NOMO-1 (cell line): ENCODE measurements at regions not wholly inside any gene's neighbourhood (a gene's known extent, or its start where the extent isn't known, plus 50 kb on each side); places are given as distances from the start of the nearest gene placed in this dataset.

ENCODE experiments used
- DNase-seq, 2 experiments: peaks; one replicate each; lab custom pipeline; 2025; ENCODE audit not compliant: unreplicated experiment in 2 of 2; lab: John Stamatoyannopoulos, UW

DNA sequence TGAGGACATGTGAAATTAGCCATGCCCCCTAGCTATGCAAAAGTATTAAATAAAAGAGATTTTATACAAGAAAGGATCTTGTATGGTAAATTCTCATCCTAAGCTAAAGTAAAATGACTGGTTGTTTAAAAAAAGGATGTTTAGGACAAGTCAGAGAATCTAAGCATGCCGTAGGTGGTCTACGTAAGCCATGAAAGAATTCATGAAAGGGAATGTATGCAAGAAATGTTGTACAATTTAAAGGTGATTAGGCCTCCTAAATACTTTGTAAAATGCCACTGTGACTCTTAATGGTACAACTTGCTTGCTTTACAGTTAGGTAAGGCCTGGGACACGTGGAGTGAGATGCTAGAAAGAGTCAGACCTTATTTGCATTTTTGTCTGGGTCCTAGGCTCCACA is 209.0 kb downstream of the EFHB start:
- DNase-seq = no peak

DNA sequence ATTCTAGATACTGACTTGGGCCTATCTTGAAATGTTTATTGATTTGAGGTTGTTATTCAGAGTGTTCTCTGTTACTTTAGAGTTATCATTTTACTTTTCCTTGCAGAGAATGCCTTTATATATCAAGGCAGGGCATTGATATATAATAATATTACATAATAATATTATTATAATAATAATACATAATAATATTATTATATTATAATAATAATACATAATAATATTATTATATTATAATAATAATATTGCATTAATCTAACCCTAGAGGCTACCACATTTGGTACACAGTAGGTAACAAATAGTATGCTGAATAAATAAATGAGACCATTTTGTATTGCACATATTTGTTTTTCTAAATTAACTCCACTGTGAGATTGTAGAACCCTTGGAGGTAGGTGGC is 216.3 kb downstream of the EFHB start:
- DNase-seq = no peak

DNA sequence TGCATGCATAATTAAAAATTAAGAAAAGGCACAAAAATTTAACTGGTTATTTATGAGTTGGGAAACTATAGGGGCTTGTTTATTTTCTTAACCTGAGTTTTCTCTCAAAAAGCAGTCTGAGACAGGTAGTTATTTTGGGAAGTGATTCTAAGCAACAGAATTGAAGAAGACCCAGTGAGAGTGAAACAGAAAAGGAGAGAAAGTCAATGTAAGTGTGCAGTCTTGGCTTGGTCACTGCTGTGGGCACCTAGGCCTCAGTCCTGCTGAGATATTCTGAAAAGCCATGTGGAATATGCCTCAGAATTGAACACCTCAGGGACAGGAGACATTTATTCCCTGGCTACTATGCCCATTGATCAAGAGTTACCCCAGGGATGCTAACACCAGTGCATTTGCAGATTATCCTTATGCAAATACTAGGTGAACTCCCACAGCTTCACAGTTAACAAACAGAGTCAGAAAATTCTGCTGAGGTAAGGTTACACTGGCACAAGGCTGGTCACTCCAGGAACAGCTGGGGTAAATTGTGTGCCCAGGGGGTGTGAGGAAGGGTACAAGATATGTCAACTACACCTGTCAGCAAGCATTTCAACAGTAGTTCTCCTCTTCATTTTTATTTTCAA is 222.7 kb downstream of the EFHB start:
- no peak for DNase-seq

DNA sequence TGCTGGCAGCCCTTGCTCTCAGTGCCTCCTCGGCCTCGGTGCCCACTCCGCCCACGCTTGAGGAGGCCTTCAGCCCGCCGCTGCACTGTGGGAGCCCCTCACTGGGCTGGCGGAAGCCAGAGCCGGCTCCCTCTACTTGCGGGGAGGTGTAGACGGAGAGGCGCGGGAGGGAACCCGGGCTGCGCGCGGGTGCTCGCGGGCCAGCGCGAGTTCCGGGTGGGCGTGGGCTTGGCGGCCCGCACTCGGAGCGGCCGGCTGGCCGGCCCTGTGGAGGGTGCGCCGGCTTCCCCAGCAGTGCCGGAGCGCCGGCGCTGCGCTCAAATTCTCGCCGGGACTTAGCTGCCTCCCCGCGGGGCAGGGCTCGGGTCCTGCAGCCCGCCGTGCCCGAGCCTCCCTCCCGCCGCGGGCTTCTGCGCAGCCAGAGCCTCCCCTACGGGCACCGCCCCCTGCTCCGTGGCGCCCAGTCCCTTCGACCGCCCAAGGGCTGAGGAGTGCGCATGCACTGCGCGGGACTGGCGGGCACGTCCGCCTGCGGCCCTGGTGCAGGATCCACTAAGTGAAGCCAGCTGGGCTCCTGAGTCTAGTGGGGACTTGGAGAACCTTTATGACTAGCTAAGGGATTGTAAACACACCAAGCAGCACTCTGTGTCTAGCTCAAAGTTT is 231.5 kb downstream of the EFHB start:
- DNase-seq = no peak

DNA sequence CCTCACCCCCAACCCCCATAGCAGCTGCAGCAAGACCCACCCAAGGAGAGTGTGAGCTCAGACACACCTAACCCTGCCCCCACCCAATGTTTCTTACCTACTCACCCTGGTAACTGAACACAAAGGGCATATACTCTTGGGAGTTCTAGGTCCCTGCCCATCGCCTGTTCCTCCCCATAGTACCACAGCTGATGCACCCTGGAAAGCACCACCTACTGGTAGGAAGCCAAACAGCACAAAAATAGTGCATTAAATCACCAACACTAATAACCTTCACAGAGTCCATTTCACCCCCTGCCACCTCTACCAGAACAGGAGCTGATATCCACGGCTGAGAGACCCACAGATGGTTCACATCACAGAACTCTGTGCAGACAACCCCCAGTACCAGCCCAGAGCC is 245.2 kb downstream of the EFHB start:
- DNase-seq = no peak

DNA sequence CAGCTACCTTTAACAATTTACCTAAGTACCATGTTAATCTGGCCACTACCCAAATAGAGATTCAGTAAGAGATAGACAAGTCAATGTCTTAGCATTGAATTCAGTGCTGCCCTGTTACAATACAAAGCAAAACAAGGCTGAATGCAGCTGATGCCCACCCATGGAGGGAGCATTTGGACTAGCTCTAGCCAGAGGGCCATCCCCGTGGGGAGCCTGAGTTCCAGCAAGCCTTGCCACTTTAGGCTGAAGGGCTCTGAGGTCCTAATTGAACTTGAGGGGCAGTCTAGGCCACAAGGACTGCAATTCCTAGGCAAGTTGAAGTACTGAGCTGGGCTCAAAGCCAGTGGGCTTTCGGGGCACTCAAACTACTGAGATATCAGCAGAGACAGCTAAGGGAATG is 265.9 kb downstream of the EFHB start:
- DNase-seq = no peak

DNA sequence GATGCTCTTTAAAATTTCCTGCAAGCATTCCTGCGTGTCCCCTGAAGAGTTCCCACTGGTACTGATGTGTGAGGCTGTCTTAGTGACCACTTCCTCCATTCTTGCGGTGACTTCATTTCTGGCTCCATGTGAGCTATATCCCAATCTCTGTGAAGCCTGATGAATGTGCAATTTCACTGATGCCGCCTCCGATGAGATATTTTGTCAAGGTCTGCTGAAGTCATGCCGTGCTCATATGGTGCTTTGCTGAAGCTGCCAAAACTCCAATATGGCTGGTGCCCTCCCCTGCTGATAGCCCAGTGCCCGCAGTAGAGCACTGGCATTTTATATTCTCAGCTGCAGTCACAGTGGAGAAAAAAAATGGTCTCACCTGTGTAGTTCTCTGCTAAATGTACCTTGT is 271.5 kb downstream of the EFHB start:
- DNase-seq = no peak

DNA sequence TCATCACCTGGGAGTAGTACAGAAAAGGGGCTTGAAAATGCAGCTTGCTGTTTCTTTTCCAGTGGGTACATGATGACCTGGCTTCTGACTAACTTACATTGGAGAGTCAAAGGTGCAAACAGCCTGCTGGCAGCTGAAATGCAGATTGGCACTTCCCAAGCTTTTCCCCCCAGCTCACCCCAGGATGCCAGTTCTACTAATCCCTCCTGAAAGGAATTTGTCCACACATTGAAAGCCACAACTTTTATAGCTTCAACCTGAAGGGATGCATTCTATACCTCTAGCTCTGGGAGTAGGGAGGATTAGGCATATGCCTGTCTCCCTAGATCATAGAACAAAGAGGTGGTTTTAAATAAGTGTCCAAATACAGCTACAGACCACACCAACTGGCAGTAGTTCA is 281.7 kb downstream of the EFHB start:
- no peak for DNase-seq

DNA sequence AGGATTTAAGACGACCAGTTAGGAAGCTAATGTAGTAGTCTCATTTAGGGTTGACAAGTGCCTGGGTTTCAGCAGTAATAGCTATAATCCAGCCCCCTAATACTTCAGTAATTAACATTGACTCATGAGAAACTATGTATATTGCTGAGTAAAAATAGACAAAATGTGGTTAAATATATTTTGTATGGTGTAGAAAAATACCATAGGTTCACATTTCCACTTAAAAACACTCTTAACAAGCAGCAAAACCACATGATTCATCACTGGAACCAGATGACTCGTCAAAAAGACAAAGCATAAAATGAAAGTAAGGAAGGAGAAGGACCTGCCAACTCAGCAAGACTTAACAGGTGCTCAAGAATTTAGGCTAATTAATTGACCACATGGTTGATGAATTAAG is 288.9 kb downstream of the EFHB start:
- DNase-seq = no peak

DNA sequence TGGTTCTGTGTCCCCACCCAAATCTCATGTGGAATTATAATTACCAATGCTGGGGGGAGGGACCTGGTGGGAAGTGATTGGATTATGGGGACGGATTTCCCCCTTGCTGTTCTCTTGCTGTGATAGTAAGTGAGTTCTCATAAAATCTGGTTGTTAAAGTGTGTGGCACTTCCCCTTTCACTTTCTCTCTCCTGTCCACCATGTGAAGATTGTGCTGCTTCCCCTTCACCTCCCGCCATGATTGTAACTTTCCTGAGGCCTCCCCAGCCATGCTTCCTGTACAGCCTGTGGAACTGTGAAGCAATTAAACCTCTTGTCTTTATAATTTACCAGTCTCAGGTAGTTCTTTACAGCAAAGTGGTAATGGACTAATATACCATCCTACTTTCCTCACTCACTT is 289.6 kb downstream of the EFHB start:
- DNase-seq = peak; percentile 22 to 59

DNA sequence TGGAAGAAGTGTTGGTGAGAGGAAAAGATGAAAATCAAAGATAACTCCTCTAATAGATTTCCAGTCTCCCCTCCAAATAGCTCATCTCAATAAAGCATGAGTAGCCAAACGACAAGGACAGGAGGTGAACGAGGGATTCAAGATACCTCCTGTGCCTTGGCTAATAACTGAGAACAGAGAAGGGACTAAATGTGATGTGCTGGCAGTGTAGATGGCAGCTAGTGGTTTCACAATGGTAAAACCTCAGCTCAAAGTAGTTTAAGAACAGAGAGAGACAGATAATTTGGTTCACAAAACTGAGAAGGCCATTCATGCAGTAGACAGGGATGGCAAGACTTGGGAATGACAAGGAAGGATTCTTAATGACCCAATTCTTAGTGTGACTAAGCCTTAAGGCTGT is 292.6 kb downstream of the EFHB start:
- no peak for DNase-seq

DNA sequence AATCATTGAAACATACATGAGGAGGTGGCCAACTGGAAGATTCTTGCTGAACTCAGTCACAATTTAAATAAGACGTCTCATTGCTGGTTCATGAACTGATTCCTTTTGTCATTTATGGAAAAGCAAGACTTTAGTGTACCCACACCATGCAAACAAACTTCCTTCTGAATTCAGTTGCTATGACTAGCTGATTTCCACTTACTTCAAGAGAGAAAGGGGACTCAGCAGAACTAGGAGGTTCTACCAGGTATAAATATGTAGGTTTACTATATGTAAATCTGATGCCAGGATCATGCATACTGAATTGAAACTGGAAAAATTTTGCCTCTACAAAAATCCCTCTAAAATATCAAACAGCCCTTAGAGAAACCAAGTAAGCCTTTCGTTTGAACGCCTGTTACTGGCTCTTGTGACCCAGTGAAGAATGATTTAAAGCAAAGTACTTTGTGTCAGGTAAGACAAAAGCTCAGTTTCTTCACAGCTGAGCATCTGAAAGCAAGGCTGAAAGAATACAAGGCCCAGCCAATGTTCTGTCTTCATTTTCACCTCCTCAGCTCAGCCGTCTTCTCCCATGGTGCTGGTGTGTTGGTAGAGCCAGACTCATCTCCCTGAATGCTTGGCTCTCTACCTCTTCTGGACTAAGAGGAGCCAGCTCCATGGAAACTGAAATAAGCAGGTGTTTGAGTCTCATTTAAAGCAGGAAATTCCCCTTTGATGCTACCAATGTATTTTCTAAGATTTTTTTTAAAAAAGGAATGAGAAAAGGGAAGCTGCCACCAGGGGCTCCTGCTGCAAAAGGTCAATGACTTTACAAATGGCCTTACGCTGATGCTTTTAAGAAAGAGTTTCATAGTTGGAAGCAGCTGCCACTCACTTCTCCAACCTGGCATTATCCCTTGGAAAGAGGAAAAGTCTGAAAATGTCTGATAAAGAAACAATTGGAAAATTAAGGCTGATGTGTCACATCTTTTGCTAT is 301.6 kb downstream of the EFHB start:
- DNase-seq = no peak

DNA sequence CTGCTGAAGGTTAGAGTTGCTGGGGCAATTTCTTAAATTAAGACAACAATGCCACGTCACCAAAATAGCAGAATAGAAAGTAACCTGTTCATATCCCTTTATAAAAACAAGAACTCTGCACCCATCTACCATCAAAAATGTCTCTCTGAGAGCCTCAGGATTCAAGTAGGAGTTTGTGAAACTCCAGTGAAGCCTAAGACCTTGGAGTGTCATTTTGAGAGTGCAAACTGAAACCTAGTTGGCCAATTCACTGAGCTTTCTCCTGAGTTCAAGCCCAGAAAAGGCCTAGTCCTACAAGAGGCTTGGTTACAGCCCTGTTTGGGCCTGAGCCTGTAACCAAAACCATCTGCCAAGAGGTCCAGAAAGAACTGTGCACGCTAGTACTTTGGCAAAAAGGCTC is 335.1 kb downstream of the EFHB start:
- DNase-seq = no peak

DNA sequence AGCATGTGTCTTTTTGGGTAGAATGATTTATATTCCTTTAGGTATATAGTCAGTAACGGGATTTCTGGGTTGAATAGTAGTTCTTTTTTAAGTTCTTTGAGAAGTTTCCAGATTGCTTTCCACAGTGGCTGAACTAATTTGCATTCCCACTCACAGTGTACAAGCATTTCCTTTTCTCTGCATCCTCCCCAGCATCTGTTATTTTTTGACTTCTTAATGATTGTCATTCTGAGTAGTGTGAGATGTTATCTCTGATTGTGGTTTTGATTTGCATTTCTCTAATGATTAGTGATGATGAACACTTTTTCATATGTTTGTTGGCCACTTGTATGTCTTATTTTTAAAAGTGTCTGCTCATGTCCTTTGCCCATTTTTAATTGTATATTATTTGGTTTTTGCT is 337.6 kb downstream of the EFHB start:
- DNase-seq = no peak

DNA sequence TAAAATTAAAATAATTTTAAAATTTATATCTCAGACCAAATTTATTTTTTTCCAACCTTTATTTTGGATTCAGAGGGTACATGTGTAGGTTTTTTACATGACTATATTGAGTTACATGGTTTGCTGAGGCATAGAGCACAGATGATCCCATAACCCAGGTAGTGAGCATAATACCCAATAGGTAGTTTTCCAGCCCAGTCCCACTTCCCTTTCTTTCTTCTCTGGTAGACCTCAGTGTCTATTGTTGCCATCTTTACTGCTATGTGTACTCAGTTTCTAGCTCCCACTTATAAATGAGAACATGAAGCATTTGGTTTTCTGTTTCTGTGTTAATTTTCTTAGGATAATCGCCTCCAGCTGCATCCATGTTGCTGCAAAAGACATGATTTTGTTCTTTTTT is 338.1 kb downstream of the EFHB start:
- no peak for DNase-seq
